ENCODE measurements at regions not wholly inside any gene's neighbourhood (a gene's known extent, or its start where the extent isn't known, plus 50 kb on each side); places are given as distances from the start of the nearest gene placed in this dataset.
A peak's percentile ranks its signal among the peaks of the same experiment; 100 is the strongest.

- DNase-seq (ENCODE audit: low read depth, low spot score): no peak
These were observed 497.7 kb upstream of the WWC1 start for GRCh38 chr5:167793700-167794099.

DNA sequence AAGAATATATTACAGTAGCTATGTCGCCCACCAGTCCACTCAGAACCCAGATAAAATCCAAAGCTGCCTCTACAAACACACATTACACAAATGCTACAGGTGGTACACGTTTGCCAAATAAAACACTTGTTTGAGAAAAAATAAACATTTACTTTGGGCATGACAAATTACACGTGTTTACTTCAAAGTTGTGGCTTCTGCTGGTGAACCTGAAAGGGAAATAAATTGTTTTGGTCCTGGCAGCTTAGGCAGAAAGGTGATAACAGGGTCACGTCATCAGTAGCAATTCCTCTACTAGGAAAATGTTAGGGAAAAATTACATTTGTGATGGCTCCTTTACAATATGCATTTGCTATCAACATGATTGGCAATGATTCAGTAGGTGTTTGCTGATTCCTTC, 497.3 kb upstream of the WWC1 start:
- DNase-seq (ENCODE audit: low read depth, low spot score): no peak

GRCh38 chr5:167796672-167797071, 494.8 kb upstream of the WWC1 start:
- DNase-seq (ENCODE audit: low read depth, low spot score): no peak

DNA sequence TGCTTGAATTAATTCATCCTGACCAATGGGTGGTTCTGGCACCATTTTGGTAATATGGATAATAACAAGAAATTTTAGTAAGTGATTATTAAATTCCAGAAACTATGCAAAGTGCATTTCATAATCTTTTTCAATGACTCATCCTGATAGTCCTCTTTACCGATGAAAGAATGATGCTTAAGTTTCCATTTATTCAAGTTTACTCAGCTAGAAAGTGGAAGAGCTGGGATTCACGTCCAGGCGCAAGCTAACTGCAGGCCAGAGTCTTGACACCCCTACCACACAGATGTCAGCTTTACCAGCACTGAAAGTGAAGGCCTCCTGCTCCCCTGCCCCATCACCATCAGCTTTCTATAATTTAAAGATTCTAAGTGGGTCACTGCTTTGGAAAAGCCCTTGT, 493.5 kb upstream of the WWC1 start:
- DNase-seq (ENCODE audit: low read depth, low spot score): no peak

GRCh38 chr5:167798448-167798847, 493.0 kb upstream of the WWC1 start:
- no peak for DNase-seq (ENCODE audit: low read depth, low spot score)

GRCh38 chr5:167800427-167800826, 491.0 kb upstream of the WWC1 start:
- DNase-seq (ENCODE audit: low read depth, low spot score): no peak

- DNase-seq (ENCODE audit: low read depth, low spot score): no peak
These were observed 489.4 kb upstream of the WWC1 start for GRCh38 chr5:167801999-167802398.

DNA sequence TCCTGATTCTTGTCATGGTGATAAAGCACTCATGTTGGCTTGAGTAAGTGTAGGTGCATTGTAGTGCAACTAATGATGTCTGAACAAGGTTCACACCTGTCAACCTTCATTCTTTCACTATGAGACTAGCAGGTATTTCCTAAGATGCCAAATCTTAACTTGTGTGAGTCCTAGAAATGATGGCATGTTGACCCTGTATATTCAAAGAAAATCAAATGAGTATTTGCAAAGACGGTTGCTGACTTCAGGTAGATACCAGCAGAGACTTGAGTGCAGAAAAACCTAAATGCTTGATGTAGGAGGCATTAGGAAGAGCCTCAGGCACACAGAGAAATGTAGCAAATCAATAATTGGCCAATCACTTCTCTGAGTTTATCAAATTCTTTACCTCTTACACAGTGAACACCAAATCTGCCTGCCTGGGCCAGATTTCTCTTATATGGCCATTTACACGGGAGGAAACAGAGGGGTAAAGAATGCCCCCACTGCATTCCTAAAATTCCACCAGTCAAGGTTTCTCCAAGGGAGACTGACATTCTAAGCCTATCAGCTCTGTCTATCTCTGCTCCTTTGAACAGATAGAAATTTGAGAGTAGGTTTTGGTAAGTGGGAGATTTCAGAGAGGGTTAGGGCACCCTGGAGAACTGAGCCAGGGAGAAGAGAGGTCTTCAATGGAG, 488.6 kb upstream of the WWC1 start:
- peak; percentile 64 for DNase-seq (ENCODE audit: low read depth, low spot score)

DNA sequence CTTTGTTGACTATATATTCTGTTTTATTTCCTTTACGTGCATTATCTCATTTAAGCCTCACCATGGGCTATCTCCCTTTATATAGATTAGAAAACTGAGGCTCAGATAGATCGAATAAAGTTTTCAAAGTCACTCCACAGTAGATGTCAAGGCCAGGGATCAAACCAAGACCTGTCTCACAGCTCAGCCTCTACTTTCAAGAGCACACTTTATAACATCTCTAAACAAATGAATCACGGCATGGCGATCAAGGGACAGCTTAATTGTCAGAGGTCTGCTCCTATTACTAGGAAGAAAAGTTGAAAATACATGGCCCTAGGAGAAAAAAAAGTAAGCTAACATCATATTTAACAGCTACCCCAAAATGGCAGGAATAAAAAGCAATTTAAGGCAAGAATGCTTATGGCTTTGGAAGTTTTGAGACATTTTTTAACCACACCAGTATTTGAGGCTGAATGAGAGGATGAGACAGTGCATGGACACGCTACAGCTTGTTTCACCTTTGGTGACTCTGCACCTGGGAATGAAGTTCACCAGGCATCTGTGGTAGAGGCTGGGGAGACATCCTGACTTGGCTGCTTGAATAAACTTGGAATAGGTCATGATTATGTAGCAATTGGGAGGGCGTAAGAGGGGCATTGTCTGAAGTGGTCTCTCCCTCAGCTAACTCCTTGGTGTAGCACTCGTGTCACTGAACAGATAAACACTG, 486.8 kb upstream of the WWC1 start:
- no peak for DNase-seq (ENCODE audit: low read depth, low spot score)

DNA sequence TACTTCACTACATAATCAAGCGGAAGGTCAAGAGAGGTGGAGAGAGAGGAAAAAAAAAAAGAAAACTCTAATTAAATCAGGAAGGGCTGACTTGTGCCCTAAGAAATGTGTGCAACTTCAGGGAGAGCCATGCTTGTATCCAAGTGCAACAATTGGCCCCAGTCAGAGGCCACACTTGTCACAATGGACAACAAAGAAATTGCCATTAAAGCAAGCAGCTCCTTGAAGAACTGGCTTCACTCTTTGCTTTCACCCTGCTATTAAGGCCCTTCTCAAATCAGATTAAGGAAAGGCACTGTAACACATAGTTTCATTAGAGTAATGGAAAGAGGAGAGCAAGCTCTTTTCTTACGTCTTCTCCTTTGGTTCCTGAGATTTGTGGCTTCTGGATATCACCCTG, 480.9 kb upstream of the WWC1 start:
- no peak for DNase-seq (ENCODE audit: low read depth, low spot score)

DNA sequence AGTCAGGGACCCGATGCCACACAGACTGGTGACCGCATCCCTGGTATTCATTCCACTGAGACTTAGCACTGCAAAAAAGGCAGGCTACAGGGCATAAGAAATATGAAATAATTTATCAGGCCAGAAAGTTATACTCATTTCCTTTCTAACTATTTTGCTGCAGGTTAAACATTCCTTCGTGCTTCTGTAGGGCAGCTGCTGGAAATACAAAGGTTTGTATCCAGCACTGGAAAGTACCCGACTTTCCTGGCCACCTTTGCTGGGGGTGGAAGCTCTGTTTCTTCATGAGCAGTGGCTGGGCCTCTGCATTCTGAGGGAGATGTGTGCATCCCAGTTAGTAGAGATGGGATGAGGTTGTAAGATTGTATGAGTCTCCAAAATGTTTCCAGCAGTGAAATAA, 478.6 kb upstream of the WWC1 start:
- no peak for DNase-seq (ENCODE audit: low read depth, low spot score)

DNA sequence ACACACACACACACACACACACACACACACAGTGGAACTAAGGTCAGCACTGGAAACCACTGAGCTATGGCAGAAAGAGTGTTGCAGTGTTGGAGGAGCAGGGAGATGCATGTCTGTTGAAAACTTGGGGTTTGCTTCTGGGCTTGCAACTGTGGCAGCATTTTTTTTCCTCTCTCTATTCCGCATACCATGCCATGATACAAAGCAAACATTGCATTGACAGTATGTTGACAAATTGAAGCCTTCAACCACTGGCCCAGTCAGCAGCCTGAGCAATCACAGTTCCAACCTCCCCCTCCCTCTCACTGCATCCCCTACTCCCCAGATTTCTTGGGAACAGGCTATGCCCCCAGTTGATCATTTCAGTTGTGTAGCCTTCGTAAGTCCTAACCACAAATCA, 478.1 kb upstream of the WWC1 start:
- peak; percentile 21 for DNase-seq (ENCODE audit: low read depth, low spot score)

- DNase-seq (ENCODE audit: low read depth, low spot score): no peak
These were observed 477.4 kb upstream of the WWC1 start for GRCh38 chr5:167814040-167814439.

- DNase-seq (ENCODE audit: low read depth, low spot score): peak; percentile 98
These were observed 476.6 kb upstream of the WWC1 start for GRCh38 chr5:167814828-167815227.

DNA sequence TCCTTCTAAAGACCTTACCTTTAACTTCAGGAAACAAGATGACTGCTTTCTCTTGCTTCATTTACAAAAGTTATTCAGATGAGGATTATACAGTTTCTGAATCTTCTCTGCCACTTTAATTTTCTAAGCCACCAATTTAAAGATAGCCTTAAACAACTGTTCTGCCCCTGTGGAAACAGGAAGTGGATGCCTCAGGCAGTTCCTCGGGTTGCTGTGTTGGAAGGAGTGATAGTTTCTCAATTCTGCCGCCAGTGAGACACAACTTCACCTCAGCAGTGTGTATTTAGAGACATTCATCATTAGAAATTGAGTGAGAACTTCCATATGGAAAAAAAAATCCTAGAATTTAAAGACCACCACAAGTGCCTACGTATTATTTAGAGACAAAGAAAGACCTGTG, 475.1 kb upstream of the WWC1 start:
- no peak for DNase-seq (ENCODE audit: low read depth, low spot score)

DNA sequence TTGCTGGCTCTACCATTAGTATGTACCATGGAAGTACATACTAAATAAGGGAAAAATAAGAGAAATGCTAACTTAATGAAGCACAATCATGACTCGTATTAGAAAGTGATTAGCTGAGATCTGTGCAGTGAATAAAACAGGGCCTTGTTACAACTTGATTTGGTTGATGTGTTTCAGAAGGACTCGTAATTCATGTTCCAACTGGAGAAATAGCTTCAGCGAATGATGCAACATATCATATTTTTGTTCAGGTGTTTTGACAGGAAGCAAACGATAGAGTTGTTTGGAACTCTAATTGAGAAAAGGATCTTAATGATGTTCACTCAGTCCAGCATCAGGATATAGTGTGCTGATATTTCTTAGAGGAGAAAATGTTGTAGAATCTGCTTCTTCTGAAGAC, 474.6 kb upstream of the WWC1 start:
- no peak for DNase-seq (ENCODE audit: low read depth, low spot score)

DNA sequence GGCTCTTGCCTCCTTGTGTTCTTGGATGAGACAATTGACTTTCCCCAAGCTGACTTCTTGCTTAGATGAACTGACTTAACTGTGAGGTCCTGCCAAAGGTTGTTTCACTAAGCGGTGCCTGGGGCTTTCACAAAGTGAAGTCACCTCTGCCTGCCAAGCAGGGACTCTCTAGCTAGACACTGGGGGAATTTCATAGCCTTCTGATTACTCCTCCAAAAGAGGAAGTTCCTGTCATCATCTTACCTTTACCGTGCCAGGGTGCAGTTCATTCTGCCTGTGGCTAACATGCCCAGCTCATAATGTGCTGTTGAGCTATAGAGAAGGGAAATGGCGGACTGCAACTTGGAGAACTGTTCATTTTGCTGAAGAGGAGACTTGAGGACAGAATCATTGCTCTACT, 472.0 kb upstream of the WWC1 start:
- no peak for DNase-seq (ENCODE audit: low read depth, low spot score)

- DNase-seq (ENCODE audit: low read depth, low spot score): peak; percentile 40
These were observed 471.1 kb upstream of the WWC1 start for GRCh38 chr5:167820101-167820990.

GRCh38 chr5:167821151-167821550, 470.3 kb upstream of the WWC1 start:
- no peak for DNase-seq (ENCODE audit: low read depth, low spot score)

DNA sequence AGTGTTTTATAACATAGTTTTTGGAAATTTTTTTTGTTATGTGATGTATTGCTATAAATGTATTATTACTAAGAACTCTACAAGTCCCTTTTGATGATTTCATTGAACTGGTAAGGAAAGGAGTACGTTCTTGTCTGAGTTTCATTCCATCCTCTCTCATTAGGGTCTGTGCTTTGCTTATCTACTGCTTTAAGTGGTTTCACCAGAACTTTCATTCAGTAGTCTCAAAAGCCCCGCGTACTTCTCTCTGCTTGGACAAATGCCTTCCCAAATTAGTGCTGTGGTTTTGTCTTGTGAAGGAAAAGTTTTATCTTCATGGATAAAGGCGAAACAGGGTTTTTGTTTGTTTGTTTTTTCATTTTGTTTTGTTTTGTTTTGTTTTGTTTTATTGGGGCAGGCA, 469.8 kb upstream of the WWC1 start:
- peak; percentile 49 for DNase-seq (ENCODE audit: low read depth, low spot score)

- peak; percentile 60 for DNase-seq (ENCODE audit: low read depth, low spot score)
These were observed 469.2 kb upstream of the WWC1 start for GRCh38 chr5:167822241-167822640.

- no peak for DNase-seq (ENCODE audit: low read depth, low spot score)
These were observed 468.0 kb upstream of the WWC1 start for GRCh38 chr5:167823405-167823804.

GRCh38 chr5:167827766-167828165, 463.7 kb upstream of the WWC1 start:
- DNase-seq (ENCODE audit: low read depth, low spot score): no peak
